Smooth muscle cell (in vitro differentiated cells): ENCODE measurements at regions not wholly inside any gene's neighbourhood (a gene's known extent, or its start where the extent isn't known, plus 50 kb on each side); places are given as distances from the start of the nearest gene placed in this dataset. TPM values are rescaled to one million over a fixed set of nuclear protein-coding genes. Genes with fewer than 3 reads are reported as not detected.

Experiments
- DNase-seq: peaks from one replicate; lab custom pipeline; 2025; ENCODE audit not compliant: unreplicated experiment; lab: John Stamatoyannopoulos, UW
- H2AFZ ChIP-seq: fragments of 200-600 bp; sonication (generic); 2 replicates; pipeline ENCODE4 v1.6.0; 2016; ENCODE audit warnings: antibody characterized with exemption, low read depth, mild to moderate bottlenecking
- H3F3A ChIP-seq: fragments of 200-600 bp; sonication (generic); 2 replicates; pipeline ENCODE4 v1.6.0; 2017; ENCODE audit warnings: antibody characterized with exemption, low read depth
- H3K27ac ChIP-seq: fragments of 200-600 bp; sonication (generic); 2 replicates; pipeline ENCODE4 v1.5.1; 2016; ENCODE audit warnings: low read depth, mild to moderate bottlenecking
- H3K27me3 ChIP-seq: fragments of 200-600 bp; sonication (generic); 2 replicates; pipeline ENCODE4 v1.6.1; 2016; ENCODE audit warnings: low read depth, mild to moderate bottlenecking
- H3K36me3 ChIP-seq: fragments of 200-600 bp; sonication (generic); 2 replicates; pipeline ENCODE4 v1.5.1; 2016; ENCODE audit warnings: low read depth
- H3K4me1 ChIP-seq: fragments of 200-600 bp; sonication (generic); 2 replicates; pipeline ENCODE4 v1.5.1; 2016; ENCODE audit warnings: low read depth
- H3K4me2 ChIP-seq: fragments of 200-600 bp; sonication (generic); 2 replicates; pipeline ENCODE4 v1.6.0; 2016; ENCODE audit warnings: mild to moderate bottlenecking
- H3K4me3 ChIP-seq: fragments of 200-600 bp; sonication (generic); 2 replicates; pipeline ENCODE4 v1.5.1; 2016; ENCODE audit warnings: mild to moderate bottlenecking
- H3K79me2 ChIP-seq: fragments of 200-600 bp; sonication (generic); 2 replicates; pipeline ENCODE4 v1.6.0; 2016; ENCODE audit warnings: low read depth, mild to moderate bottlenecking
- H3K9ac ChIP-seq: fragments of 200-600 bp; sonication (generic); 2 replicates; pipeline ENCODE4 v1.6.0; 2016; ENCODE audit warnings: low read depth
- H3K9me3 ChIP-seq: fragments of 200-600 bp; sonication (generic); replicated peaks from 2 replicates; pipeline ENCODE4 v1.5.1; 2016; ENCODE audit warnings: low read depth
- H4K20me1 ChIP-seq: fragments of 200-600 bp; sonication (generic); 2 replicates; pipeline ENCODE4 v1.6.0; 2016; ENCODE audit warnings: low read depth
- WGBS: methylation state at CpG from one replicate; pipeline ENCODE4 v1.1.7; 2016; ENCODE audit warnings: low lambda C conversion rate; 5-methylcytosine and 5-hydroxymethylcytosine counted together
- microRNA-seq: library from miRNA; unstranded; fragments of <30 nt; microRNA quantifications from one replicate; pipeline ENCODE4, GENCODE V29; 2016; ENCODE audit warnings: borderline number of aligned reads
- small RNA-seq: library from RNA; depleted of rRNA; stranded (forward); fragments of <200 nt; gene quantifications from one replicate; pipeline ENCODE3, GENCODE V24; 2014
- TF ChIP-seq, protein P1 (sequence below): fragments of 200-600 bp; sonication (generic); IDR thresholded peaks from 2 replicates; pipeline ENCODE4 v1.5.1; 2017; ENCODE audit warnings: borderline replicate concordance, mild to moderate bottlenecking, antibody characterized with exemption; ENCODE audit not compliant: insufficient read depth, poor library complexity, severe bottlenecking

DNA sequence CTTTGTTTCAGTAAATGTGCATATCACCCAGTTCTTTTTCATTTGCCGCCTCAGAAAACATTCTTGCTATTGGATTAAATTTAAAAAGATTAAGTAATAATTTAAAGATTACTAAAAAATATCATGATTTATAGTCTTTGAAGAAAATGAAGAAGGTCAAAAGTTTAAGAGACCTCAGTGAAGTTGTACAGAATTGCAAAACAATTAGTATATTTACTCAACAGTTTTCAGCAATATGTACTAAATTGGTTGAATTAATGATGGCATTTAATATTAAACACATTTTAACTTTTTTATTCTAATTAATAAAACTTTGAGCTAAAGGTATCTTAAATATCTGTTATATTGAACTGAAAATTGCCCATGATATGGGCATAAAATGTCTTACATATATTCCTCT, 49.9 kb upstream of the KLF6 start:
- H3K4me1 ChIP-seq, result peaks cover 10% of the 10 kb centered on the region
- no peak overlapping the region for H3K4me3 ChIP-seq
- H2AFZ ChIP-seq, result no peak overlapping the region
- peaks cover 13% of the 10 kb centered on the region for H3F3A ChIP-seq
- no peaks in the 10 kb centered on the region for H3K36me3 ChIP-seq
- no peaks in the 10 kb centered on the region for H3K9me3 ChIP-seq
- WGBS, result 98% methylated on average over 1 of the region's 1 CpG
- TF ChIP-seq, protein P1, sequence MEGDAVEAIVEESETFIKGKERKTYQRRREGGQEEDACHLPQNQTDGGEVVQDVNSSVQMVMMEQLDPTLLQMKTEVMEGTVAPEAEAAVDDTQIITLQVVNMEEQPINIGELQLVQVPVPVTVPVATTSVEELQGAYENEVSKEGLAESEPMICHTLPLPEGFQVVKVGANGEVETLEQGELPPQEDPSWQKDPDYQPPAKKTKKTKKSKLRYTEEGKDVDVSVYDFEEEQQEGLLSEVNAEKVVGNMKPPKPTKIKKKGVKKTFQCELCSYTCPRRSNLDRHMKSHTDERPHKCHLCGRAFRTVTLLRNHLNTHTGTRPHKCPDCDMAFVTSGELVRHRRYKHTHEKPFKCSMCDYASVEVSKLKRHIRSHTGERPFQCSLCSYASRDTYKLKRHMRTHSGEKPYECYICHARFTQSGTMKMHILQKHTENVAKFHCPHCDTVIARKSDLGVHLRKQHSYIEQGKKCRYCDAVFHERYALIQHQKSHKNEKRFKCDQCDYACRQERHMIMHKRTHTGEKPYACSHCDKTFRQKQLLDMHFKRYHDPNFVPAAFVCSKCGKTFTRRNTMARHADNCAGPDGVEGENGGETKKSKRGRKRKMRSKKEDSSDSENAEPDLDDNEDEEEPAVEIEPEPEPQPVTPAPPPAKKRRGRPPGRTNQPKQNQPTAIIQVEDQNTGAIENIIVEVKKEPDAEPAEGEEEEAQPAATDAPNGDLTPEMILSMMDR, result no peak
- H3K4me2 ChIP-seq, result no peak overlapping the region
- no peak overlapping the region for H3K9ac ChIP-seq
- no peaks in the 10 kb centered on the region for H4K20me1 ChIP-seq
- no peaks in the 10 kb centered on the region for H3K27me3 ChIP-seq
- no peak for DNase-seq
- no peak overlapping the region for H3K27ac ChIP-seq
- H3K79me2 ChIP-seq, result no peaks in the 10 kb centered on the region

Small RNA genes lying in the stretch of these regions (microRNA-seq; reads per million reads assigned to microRNA genes)
- not detected for gene MIR6078

Small RNA genes lying in the stretch of these regions (small RNA-seq; reads per million reads assigned to genes)
- gene MIR6078 (not detected), gene RNU6-163P (not detected)
